MM.1S (cell line): ENCODE measurements at regions not wholly inside any gene's neighbourhood (a gene's known extent, or its start where the extent isn't known, plus 50 kb on each side); places are given as distances from the start of the nearest gene placed in this dataset.

ENCODE experiments used
- DNase-seq: peaks from one replicate; pipeline ENCODE4 v3.0.0-alpha.2; 2015
- H2AFZ ChIP-seq: fragments of 300-600 bp; sonication (generic); 2 replicates; pipeline ENCODE4 v1.6.0; 2016; ENCODE audit warnings: antibody characterized with exemption, low read length
- H3F3A ChIP-seq: fragments of 300-600 bp; sonication (generic); 2 replicates; pipeline ENCODE4 v1.6.1; 2016; ENCODE audit warnings: mild to moderate bottlenecking, antibody characterized with exemption, low read length, moderate library complexity, mixed read lengths; ENCODE audit not compliant: insufficient read depth
- H3K27ac ChIP-seq: fragments of 300-600 bp; sonication (generic); 2 replicates; pipeline ENCODE4 v1.5.1; 2016; ENCODE audit warnings: mild to moderate bottlenecking, low read length
- H3K27me3 ChIP-seq: fragments of 300-600 bp; sonication (generic); replicated peaks from 2 replicates; pipeline ENCODE4 v1.6.0; 2016; ENCODE audit warnings: low read length; ENCODE audit not compliant: insufficient read depth
- H3K36me3 ChIP-seq: fragments of 300-600 bp; sonication (generic); replicated peaks from 2 replicates; pipeline ENCODE4 v1.6.1; 2016; ENCODE audit warnings: mild to moderate bottlenecking, low read length, mixed read lengths; ENCODE audit not compliant: insufficient read depth
- H3K4me1 ChIP-seq: fragments of 300-600 bp; sonication (generic); 2 replicates; pipeline ENCODE4 v1.6.1; 2016; ENCODE audit warnings: low read length, mixed read lengths
- H3K4me2 ChIP-seq: fragments of 300-600 bp; sonication (generic); 2 replicates; pipeline ENCODE4 v1.6.0; 2016; ENCODE audit warnings: low read depth, low read length
- H3K4me3 ChIP-seq: fragments of 300-600 bp; sonication (generic); 2 replicates; pipeline ENCODE4 v1.5.1; 2016; ENCODE audit warnings: low read length, mixed read lengths
- H3K79me2 ChIP-seq: fragments of 300-600 bp; sonication (generic); 2 replicates; pipeline ENCODE4 v1.6.1; 2016; ENCODE audit warnings: mixed run types, low read length, mixed read lengths
- H3K9ac ChIP-seq: fragments of 300-600 bp; sonication (generic); 2 replicates; pipeline ENCODE4 v1.6.1; 2016; ENCODE audit warnings: low read length, mixed read lengths
- H3K9me2 ChIP-seq: fragments of 300-600 bp; sonication (generic); replicated peaks from 2 replicates; pipeline ENCODE4 v1.6.1; 2016; ENCODE audit warnings: mild to moderate bottlenecking, low read length, mixed read lengths; ENCODE audit not compliant: insufficient read depth
- H3K9me3 ChIP-seq: fragments of 300-600 bp; sonication (generic); replicated peaks from 2 replicates; pipeline ENCODE4 v1.6.1; 2016; ENCODE audit warnings: mild to moderate bottlenecking, low read length, mixed read lengths; ENCODE audit not compliant: insufficient read depth
- H4K20me1 ChIP-seq: fragments of 300-600 bp; sonication (generic); 2 replicates; pipeline ENCODE4 v1.6.1; 2016; ENCODE audit warnings: mild to moderate bottlenecking, low read length, moderate library complexity, mixed read lengths; ENCODE audit not compliant: insufficient read depth
- CTCF ChIP-seq: fragments of 300-600 bp; sonication (generic); IDR thresholded peaks from 2 replicates; pipeline ENCODE4 v1.5.1; 2016; ENCODE audit warnings: antibody characterized with exemption, low read length, mixed read lengths
- EZH2 ChIP-seq: fragments of 300-600 bp; sonication (generic); optimal IDR thresholded peaks from 2 replicates; pipeline ENCODE3; 2017; ENCODE audit warnings: low read depth, mild to moderate bottlenecking, antibody characterized with exemption, low read length, mixed read lengths
- EZH2phosphoT487 ChIP-seq: fragments of 300-600 bp; sonication (generic); IDR thresholded peaks from 2 replicates; pipeline ENCODE4 v1.6.1; 2018; ENCODE audit warnings: antibody characterized with exemption, low read length

GRCh38 chr4:175306436-175306835 is 388.3 kb downstream of the ADAM29 start:
- Histone ChIP-seq H2AFZ (no peak overlapping the region), H3K4me2 (no peak overlapping the region), H3K9me3 (no peaks in the 10 kb centered on the region), H3K27me3 (no peaks in the 10 kb centered on the region), H3K36me3 (no peaks in the 10 kb centered on the region), H3K27ac (no peak overlapping the region), H3K4me3 (no peak overlapping the region), H3K9me2 (no peaks in the 10 kb centered on the region), H3K9ac (no peak overlapping the region), H3K79me2 (no peaks in the 10 kb centered on the region), H3F3A (no peaks in the 10 kb centered on the region), H4K20me1 (no peaks in the 10 kb centered on the region), H3K4me1 (peaks cover 7% of the 10 kb centered on the region; the same call in 1 of the 2 replicates)
- DNase-seq, result no peak
- TF ChIP-seq EZH2 (no peak), CTCF (no peak), EZH2phosphoT487 (no peak)

DNA sequence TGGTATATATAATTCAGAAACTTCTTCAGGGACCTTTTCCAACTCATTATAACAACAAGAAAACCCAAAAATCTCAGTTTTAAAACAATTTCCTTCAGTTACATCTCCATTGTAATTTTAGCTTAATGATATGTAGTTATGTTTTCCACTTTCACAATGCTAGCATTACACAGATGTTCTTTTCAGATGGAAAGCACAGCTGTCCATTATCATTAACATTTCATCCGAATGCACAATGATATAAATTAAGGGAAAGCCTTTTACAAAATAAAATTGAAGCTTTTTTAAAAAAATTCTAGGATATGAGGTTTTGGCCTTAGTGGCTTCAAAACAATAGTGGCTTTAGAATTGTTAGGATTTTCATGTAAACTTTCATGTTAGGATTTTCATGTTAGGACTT is 389.2 kb downstream of the ADAM29 start:
- Histone ChIP-seq H4K20me1 (no peaks in the 10 kb centered on the region), H3K9ac (no peak overlapping the region), H3K4me2 (no peak overlapping the region), H3F3A (no peaks in the 10 kb centered on the region), H3K9me2 (no peaks in the 10 kb centered on the region), H3K36me3 (no peaks in the 10 kb centered on the region), H3K9me3 (no peaks in the 10 kb centered on the region), H3K4me1 (peaks cover 7% of the 10 kb centered on the region; the same call in 1 of the 2 replicates), H3K27ac (no peak overlapping the region), H2AFZ (no peak overlapping the region), H3K79me2 (no peaks in the 10 kb centered on the region), H3K27me3 (no peaks in the 10 kb centered on the region), H3K4me3 (no peak overlapping the region)
- no peak for TF ChIP-seq EZH2phosphoT487
- no peak for DNase-seq

DNA sequence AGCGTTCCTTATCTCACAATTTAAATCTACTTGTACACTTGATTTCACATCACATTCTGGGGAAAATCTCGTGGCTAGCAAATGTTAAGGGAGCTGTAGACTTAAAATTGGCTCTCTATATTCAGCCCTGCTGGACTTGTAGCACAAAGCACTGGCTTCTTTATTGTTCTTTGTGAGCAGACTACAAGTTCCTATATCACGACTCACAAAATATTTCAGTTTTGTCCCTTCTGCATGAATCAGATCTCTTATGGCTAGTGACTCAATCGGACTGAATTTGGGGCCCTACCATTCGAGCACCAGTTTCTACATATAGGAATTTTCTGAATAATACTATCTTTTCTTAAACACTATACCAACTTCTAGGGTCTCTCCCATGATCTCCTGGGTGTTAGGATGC is 390.1 kb downstream of the ADAM29 start:
- H3K9ac ChIP-seq, result no peak overlapping the region
- H3F3A ChIP-seq, result no peaks in the 10 kb centered on the region
- TF ChIP-seq CTCF, result no peak
- no peak for TF ChIP-seq EZH2
- TF ChIP-seq EZH2phosphoT487, result no peak
- DNase-seq, result no peak
- H3K27ac ChIP-seq, result no peak overlapping the region
- H3K4me2 ChIP-seq, result no peak overlapping the region
- no peaks in the 10 kb centered on the region for H3K36me3 ChIP-seq
- H3K9me2 ChIP-seq, result no peaks in the 10 kb centered on the region
- H3K79me2 ChIP-seq, result no peaks in the 10 kb centered on the region
- no peaks in the 10 kb centered on the region for H3K27me3 ChIP-seq
- no peaks in the 10 kb centered on the region for H3K9me3 ChIP-seq
- H3K4me1 ChIP-seq, result peaks cover 7% of the 10 kb centered on the region; the same call in 1 of the 2 replicates
- no peak overlapping the region for H3K4me3 ChIP-seq
- no peaks in the 10 kb centered on the region for H4K20me1 ChIP-seq
- no peak overlapping the region for H2AFZ ChIP-seq

DNA sequence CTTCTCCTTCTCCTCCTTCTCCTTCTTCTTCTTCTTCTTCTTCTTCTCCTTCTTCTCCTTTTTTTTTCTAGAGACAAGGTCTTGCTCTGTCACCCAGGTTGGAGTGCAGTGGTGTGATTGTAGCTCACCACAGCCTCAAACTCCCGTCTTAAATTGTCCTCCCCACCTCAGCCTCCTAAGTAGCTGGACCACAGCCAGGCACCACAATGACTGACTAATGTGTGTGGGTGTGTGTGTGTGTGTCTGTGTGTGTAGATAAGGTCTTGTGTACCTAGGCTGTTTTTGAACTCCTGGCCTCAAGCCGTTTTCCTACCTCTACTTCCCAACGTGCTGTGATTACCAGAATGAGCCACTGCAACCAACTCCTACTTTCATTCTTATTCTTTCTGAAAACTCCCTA is 390.9 kb downstream of the ADAM29 start:
- Histone ChIP-seq H3K27ac (no peak overlapping the region), H3K4me3 (no peak overlapping the region), H2AFZ (no peak overlapping the region), H3K36me3 (no peaks in the 10 kb centered on the region), H3K9me3 (no peaks in the 10 kb centered on the region), H3K9ac (no peak overlapping the region), H3K9me2 (no peaks in the 10 kb centered on the region), H3K79me2 (no peaks in the 10 kb centered on the region), H3K27me3 (no peaks in the 10 kb centered on the region), H3K4me2 (no peak overlapping the region), H4K20me1 (no peaks in the 10 kb centered on the region), H3K4me1 (peaks cover 7% of the 10 kb centered on the region; the same call in 1 of the 2 replicates), H3F3A (no peaks in the 10 kb centered on the region)
- DNase-seq, result no peak
- TF ChIP-seq EZH2, result no peak
